ENCODE measurements at regions not wholly inside any gene's neighbourhood (a gene's known extent, or its start where the extent isn't known, plus 50 kb on each side); places are given as distances from the start of the nearest gene placed in this dataset.
A peak's percentile ranks its signal among the peaks of the same experiment; 100 is the strongest.

- DNase-seq: no peak
Observed at GRCh38 chr3:187618722-187619121, 51.5 kb downstream of the SST start.

GRCh38 chr3:187617213-187617612, 53.0 kb downstream of the SST start:
- no peak for DNase-seq

- peak; percentile 42 for DNase-seq
Observed at GRCh38 chr3:187616307-187616972, 53.8 kb downstream of the SST start.

GRCh38 chr3:187615630-187616029, 54.6 kb downstream of the SST start:
- DNase-seq: no peak

- no peak for DNase-seq
Observed at GRCh38 chr3:187612656-187613055, 57.5 kb downstream of the SST start.

- no peak for DNase-seq
Observed at GRCh38 chr3:187610981-187611511, 59.1 kb downstream of the SST start.

GRCh38 chr3:187594272-187594671, 75.9 kb downstream of the SST start:
- no peak for DNase-seq

GRCh38 chr3:187593451-187593850, 76.7 kb downstream of the SST start:
- no peak for DNase-seq

GRCh38 chr3:187590861-187591576, 79.2 kb downstream of the SST start:
- no peak for DNase-seq

GRCh38 chr3:187587076-187587475, 83.1 kb downstream of the SST start:
- DNase-seq: no peak

GRCh38 chr3:187586226-187586625, 84.0 kb downstream of the SST start:
- no peak for DNase-seq

- no peak for DNase-seq
Observed at GRCh38 chr3:187572441-187572840, 97.8 kb downstream of the SST start.

GRCh38 chr3:187571701-187572100, 98.5 kb downstream of the SST start:
- DNase-seq: no peak

- no peak for DNase-seq
Observed at GRCh38 chr3:187570776-187571175, 99.4 kb downstream of the SST start.

GRCh38 chr3:187568171-187568570, 102.0 kb downstream of the SST start:
- DNase-seq: no peak

- DNase-seq: no peak
Observed at GRCh38 chr3:187567661-187568121, 102.5 kb downstream of the SST start.

- no peak for DNase-seq
Observed at GRCh38 chr3:187567021-187567420, 103.2 kb downstream of the SST start.

GRCh38 chr3:187565701-187566100, 104.5 kb downstream of the SST start:
- DNase-seq: no peak

- DNase-seq: no peak
Observed at GRCh38 chr3:187558990-187559389, 111.2 kb downstream of the SST start.

GRCh38 chr3:187551416-187551815, 118.8 kb downstream of the SST start:
- no peak for DNase-seq

- no peak for DNase-seq
Observed at GRCh38 chr3:187550446-187550845, 119.7 kb downstream of the SST start.

- DNase-seq: no peak
Observed at GRCh38 chr3:187545366-187545765, 124.8 kb downstream of the SST start.

- no peak for DNase-seq
Observed at GRCh38 chr3:187544326-187544725, 125.9 kb downstream of the SST start.

GRCh38 chr3:187540847-187541246, 129.3 kb downstream of the SST start:
- no peak for DNase-seq
